ENCODE measurements at regions not wholly inside any gene's neighbourhood (a gene's known extent, or its start where the extent isn't known, plus 50 kb on each side); places are given as distances from the start of the nearest gene placed in this dataset.

DNA sequence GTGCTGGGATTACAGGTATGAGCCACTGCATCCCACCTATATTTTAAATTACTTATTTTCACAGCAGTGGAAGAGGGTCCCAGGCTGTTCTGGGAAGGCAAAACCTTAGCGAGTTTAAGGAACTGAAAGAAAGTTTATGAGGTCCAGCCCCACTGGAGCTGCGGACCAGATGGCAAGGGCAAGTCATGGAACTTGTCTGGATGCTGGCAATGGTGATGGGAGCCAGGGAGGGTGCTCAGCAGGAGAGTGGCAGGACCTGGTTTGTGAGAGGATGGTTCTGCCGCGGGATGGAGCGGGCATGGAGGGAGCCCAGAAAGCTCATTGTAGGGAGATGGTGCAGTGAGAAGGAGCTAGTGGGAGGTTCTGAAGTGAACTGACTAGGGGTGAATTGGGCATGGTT, 50.6 kb upstream of the SLC45A1 start:
- no peak for DNase-seq (ENCODE audit: low spot score)

DNA sequence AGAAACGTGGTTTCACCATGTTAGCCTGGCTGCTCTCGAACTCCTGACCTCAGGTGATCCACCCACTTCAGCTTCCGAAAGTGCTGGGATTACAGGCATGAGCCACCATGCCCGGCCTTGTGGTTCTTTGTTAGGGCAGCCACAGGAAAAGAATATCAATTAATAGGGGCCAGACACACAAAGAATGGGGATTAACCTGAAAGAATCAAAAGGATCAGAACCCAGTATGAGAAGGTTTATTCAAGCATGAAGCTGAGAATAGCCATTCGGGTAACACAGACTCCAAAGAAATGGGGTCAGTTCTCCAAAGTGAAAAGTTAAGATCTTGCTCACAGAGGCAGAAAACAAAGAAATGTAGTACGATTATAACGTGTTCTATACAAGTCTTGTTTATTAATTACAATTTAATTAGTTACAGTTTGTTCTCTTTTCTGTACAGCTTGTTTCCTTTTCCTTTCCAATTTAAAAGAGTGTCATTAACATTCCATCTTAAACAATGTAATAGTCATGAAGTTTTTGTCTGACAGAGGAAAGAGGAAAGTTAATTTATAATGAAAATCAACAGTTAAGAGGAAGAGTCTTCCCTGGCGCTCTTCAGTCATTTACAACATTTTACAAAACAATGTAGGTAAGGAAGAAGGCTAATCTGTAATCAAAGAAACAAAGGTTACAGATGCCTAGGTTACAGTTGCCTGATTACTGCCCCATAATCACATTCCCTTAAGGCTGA, 51.3 kb upstream of the SLC45A1 start:
- no peak for DNase-seq (ENCODE audit: low spot score)

DNA sequence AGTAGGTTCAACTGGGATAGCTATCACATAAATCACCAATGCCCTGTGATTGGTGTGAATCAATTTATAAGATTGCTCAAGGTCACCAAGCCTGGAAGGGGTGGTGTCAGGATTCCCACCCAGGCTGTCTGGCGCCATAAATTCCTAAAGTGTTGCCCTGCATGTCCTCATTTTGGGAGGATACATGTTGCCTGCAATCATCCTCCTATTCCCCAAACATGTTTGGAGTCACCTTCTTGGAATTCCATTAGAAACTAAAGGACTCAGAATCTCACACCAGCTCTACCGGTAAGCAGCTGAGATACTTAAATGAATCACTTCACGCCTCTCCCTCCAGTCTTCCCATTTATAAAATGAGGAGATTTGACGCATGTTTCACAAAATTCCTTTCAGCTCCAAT, 54.1 kb upstream of the SLC45A1 start:
- DNase-seq (ENCODE audit: low spot score) = no peak

DNA sequence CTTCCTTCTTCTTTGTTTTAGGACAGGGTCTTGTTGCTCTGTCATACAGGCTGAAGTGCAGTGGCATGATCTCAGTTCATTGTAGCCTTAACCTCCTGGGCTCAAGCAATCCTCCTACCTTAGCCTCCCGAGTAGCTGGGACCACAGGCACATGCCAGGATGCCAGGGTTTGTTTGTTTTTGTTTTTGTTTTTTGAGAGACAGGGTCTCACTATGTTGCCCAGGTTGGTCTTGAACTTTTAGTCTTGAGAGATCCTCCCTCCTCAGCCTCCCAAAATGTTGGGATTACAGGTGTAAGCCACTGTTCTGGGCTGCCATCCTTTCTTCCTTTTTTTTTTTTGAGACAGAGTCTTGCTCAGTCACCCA, 56.5 kb upstream of the SLC45A1 start:
- DNase-seq (ENCODE audit: low spot score) = no peak

DNA sequence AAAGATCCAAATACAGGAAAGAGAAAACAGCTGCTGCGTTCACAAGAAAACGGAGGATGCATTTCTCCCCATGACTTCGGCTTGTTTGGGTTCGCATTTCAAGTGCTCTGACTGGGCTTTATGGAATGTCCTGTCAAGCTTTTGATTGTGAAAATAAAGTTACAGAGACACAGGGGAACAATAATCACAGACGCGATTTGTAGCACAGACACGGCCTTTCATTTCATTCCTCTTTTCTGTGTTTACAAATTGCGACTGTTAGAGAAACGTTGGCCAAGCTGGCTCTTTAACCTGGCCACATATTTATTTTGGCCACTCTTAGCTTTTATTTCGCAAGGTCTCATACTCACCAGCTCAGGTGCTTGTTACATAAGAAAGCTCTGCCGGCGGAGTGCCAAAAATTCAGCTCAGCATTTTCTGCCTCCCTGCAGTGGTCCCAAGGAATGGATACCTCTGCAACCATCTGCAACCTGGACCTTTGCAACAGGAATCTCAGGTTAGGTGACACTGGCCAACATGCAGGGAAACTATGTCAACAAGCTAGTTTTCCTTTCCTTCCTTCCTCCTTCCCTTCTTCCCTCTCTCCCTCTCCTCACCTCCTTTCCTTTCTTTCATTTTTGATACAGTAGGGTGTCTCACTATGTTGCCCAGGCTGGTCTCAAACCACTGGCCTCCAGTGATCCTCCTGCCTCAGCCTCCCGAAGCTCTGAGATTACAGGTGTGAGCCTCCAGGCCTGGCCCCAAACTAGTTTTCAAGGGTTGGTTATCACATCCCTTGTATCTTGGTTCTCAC, 58.2 kb upstream of the SLC45A1 start:
- peak; percentile 67 for DNase-seq (ENCODE audit: low spot score)

DNA sequence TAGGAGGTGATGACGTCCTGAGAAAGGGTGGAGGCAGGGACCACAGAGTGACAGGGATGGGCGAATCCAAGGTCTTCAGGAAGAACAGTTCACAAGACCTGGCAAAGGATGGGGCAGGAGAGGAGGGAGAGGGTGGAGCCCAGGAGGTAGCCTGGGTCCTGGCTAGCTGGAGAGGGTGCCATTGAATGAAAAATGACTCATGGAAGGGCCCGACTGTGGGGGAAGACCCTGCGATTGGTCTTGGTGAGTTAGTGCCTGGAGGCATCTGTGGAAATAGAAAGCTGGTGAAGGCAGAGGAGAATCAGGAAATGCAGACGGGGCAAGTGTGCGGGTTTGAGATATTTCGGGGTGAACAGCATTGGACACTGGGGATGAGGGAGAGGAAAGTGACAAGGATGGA, 60.3 kb upstream of the SLC45A1 start:
- no peak for DNase-seq (ENCODE audit: low spot score)

DNA sequence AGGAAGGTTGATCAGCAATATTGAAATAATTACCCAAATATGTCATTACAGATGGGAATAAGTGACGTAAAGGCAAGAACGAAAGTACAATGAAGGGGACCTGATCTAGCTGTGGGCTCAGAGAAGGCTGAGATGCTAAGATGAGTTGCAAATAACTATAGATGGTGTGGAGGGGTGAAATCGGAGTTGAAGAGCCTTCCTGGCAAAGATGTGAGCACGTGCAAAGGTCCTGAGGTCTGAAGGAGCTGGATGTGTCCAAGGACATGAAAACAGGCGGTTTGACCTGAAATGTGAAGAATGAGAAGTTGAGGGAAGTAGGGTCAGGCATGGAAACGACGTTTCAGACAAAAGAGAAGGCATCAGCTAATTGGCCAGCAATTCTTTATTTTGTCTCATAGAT, 61.6 kb upstream of the SLC45A1 start:
- DNase-seq (ENCODE audit: low spot score) = no peak

DNA sequence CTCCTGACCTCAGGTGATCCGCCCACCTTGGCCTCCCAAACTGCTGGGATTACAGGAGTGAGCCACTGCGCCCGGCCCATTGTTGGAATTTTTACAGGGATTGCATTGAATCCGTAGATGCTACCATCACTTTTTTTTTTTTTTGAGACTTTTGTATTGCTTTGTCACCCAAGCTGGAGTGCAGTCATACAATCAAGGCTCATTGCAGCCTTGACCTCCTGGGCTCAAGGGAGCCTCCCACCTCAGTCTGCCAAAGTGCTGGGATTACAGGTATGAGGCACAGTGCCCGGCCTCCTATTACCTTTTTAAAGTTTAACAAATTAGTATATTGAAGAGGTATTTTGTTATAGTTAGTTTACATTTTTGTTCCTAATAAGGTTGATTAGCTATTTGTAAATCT, 62.2 kb upstream of the SLC45A1 start:
- DNase-seq (ENCODE audit: low spot score) = no peak

DNA sequence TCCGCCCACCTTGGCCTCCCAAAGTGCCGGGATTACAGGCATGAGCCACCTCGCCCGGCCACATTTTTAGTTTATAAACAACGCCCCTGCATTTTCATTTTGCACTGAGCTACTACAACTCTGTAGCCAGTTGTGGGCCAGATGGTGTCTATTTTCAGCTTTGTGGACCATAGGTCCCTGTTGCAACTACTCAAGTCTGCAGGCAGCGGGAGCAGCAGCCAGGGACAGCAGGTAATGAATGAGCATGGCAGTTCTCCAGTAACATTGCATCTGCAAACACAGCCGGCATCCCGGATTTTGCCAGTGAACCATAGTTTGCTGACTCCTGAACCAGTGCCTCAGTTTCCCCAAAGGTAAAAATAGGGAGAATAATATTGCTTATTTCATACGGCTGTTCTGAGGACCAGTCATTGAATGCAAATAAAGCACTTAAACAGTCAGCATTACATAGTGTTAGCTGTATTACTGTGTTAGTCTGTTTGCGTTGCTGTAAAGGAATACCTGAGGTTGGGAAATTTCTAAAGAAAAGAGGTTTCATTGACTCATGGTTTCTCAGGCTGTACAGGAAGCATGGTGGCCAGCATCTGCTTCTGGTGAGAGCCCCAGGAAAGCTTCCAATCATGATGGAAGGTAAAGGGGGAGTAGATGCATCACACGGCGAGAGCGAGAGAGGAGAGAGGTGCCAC, 65.5 kb upstream of the SLC45A1 start:
- DNase-seq (ENCODE audit: low spot score) = no peak

DNA sequence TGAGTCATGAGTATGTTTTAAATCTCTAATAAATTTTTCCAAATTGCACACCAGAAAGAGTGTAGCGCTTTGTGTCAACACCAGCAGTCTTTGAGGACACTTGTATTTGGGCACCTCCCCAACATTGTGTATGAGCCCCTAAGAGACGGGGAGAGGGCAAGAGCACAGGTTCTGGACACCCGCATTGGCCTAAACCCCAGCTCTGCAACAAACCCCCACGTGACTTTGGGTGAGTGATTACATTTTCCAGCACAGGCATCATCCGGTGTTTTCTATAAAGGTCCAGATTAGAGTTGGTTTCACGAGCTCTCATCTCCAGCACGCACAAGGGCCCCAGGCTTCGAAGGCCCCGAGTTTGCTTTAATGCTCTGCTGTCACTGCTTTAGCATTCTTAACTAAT, 66.3 kb upstream of the SLC45A1 start:
- no peak for DNase-seq (ENCODE audit: low spot score)

DNA sequence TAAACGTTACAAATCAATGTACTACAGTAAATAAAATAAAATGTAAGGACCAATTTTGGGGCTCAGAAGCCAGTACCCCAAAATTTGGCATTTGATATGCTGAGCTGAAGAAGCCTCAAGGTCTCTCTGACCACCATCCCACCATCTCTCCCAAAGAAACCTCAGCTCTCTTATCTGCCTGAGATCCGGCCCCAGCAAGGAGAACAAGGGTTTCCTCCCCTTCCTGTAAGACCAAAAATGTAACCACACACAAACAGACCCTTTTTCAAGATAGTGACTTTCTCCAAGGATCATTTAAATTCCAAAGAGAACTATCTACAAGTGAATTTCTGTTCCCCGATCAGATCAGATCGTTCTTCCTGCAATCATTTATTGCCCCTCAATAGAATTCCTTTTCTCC, 68.1 kb upstream of the SLC45A1 start:
- no peak for DNase-seq (ENCODE audit: low spot score)

DNA sequence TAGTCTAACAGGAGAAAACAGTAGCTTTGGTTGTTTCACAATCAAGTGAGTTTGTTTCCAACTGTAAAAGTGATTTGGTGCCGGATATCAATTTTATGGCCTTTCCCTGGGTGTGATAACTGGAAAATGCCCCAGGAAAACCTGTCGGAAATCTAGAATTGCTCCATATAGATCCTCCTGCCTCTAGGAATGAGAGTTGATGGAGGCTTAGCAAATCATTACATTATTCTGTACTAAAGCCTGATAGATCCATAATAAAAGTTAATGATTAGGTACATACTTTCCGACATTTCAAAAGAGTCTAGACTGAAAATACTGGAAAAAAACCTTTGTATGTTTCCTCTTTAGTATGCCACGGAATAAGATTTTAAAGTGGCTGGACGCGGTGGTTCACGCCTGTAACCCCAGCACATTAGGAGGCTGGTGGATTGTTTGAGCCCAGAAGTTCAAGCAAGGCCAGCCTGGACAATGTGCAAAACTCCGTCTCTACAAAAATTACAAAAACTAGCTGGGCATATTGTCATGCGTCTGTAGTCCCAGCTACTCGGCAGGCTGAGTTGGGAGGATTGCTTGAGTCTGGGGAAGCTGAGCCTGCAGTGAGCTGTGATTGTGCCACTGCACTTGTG, 70.0 kb upstream of the SLC45A1 start:
- DNase-seq (ENCODE audit: low spot score) = no peak

DNA sequence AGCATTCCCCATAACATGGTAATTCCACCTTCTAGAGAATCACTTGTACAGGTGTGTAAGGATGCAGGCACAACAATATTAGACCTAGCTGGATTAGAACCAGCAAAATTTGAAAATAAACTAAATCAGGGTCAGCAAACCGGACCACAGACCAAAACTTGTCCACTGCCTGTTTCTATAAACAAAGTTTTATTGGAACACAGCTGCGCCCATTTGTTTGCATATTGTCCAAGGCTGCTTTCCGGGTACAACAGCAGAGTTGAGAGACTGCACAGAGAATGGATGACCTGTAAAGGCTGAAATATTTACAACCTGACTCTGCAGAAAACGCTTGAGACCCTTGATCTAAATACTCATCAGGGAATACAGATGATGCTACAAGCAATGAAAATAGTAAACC, 73.6 kb upstream of the SLC45A1 start:
- no peak for DNase-seq (ENCODE audit: low spot score)

DNA sequence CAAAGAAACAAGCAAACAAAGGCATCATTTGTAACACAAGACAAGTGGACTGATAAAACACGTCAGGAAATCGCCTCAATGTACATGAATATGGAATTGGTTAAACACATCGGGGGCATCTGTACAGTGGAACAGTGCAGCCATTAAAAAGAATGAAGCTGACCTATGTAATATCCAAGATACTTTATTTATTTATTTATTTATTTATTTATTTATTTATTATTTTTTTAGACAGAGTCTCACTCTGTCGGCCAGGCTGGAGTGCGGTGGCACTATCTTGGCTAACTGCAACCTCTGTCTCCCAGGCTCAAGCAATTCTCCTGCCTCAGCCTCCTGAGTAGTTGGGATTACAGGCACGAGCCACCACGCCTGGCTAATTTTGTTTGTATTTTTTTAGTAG, 75.4 kb upstream of the SLC45A1 start:
- no peak for DNase-seq (ENCODE audit: low spot score)

DNA sequence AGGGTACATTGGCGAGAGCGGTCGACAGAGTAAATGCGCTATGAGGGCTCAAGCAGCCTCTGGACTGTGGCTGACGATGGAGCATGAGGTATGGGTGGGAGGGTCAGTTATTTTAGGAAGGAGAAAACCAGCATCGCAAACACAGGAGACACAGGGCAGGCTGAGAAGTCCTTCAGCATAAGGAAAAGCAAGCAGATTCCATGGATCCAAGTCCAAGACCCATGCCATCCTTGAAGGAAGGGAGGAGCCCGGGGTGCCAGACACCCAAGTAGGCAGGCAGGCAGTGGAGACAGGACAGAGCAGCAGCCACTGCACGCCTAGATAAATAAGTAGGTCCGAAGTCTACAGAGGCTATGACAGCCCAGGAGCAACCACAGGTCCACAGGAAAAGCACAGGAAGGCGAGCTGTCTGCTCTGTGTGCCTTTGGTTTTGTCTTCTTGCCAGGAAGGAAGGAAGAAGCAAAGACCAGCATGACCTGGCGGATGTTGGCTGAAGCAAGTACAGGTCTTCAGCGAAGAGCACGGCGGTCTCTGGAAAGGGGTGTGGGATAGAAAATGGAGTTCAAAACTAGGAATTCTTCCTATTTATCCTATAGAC, 76.4 kb upstream of the SLC45A1 start:
- DNase-seq (ENCODE audit: low spot score) = no peak

DNA sequence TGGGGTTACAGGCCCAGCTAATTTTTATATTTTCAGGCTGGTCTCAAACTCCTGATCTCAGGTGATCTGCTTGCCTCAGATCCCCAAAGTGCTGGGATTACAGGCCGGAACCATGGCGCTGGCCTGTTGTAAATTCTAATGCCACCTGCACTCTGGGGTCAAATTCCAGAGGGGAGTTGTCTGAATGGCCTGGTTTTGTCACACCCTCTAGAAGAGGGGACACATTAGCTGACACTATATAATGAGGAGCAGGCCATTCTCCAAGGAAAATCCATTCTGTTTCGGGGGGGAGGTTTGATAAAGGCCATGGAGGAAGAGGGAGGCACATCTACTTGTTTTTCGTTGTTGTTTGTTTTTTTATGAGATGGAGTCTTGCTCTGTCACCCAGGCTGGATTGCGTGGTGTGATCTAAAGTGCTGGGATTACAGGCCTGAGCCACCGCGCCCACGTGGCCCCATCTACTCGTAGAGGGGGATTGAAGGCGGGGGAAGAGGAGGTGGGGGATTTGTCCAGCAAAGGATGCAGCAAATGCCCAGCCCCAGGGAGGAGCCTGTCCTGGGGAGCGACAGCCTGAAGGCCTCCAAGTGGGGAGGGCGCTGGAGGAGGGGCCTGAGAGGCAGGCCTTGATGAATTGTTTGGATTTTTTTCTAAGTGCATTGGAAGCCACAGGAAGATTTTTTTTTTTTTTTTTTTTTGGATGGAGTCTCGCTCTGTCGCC, 78.4 kb upstream of the SLC45A1 start:
- DNase-seq (ENCODE audit: low spot score) = no peak

DNA sequence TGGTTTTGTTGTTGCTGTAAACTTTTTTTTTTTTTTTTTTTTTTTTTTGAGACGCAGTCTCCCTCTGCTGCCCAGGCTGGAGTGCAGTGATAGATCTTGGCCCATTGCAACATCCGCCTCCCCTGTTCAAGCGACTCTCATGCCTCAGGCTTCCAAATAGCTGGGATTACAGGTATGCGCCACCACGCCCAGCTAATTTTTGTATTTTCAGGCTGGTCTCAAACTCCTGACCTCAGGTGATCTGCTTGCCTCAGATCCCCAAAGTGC, 78.9 kb upstream of the SLC45A1 start:
- DNase-seq (ENCODE audit: low spot score) = no peak

DNA sequence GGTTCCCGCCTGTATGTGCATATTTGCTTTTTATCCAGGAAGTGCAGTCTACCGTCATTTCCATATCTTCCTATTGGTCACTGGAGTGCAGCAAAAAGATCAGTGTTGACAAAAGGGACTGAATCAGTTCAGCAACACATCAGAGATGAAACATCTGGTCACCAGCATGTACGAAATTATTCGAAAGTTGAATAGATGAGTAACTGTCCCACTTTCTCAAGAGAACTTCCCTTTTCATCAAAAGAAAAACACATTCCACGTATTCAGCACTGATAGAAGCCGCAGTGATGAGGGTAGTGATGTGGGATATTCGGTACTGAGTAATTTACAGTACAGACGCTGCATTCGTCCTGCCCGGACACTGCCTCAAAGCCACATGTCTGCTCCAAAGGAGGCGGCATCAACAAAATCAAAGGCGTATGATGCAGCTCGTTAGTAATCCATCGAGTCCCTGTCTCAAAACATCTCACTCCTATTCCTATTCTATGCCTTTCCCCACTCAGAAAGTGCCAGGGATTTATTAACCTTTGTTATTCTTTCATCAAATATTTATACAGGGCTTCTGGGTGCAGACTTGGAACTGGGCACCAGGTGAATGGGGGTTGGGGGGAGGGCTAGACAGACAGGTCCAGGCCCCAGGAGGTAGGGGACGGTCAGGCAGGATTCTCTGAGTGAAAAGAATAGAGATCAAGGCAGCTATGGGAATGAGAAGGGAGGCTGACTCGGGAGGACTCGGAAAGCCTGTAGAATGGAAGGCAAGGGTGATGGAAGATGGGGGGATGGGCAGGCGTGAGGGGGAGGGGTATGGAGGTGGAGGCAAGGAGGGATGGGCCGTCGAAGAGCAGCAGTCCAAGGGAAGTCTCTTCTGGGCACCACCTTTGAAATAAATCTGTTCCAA, 79.5 kb upstream of the SLC45A1 start:
- peak; percentile 82 for DNase-seq (ENCODE audit: low spot score)

DNA sequence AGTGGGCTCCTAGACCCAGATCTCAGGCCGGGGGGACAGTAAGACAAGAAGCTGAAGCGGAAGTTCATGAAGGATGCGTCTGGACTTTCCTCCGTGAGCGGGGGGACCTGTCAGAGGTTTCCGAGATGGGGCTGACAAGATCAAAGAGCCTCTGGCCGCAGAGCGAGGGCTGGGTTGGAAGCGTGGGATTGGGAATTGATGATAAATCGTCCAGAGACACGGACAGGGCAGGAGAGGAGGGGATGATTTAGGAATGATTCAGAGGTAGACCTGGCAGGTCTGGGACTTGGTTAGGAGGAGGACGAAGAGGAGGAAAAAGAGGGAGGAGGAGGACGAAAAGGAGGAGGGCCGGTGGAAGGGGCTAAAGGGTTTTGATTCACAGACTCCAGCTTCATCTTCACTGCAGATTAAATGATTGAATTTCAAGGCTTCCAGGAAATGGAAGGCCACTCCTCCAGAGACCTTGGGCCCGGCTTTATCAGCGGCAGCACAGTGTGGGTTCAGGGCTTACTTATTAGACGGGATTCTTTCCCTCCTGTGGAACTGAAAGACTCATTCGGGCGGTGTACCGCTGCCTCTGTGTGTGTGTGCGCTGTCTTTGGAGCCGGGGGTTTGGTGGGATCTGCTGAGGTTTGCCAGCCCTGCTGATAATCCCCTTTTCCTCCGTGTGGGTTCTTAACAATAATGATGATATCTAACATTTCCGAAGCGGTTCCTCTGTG, 85.7 kb upstream of the SLC45A1 start:
- DNase-seq (ENCODE audit: low spot score) = no peak

DNA sequence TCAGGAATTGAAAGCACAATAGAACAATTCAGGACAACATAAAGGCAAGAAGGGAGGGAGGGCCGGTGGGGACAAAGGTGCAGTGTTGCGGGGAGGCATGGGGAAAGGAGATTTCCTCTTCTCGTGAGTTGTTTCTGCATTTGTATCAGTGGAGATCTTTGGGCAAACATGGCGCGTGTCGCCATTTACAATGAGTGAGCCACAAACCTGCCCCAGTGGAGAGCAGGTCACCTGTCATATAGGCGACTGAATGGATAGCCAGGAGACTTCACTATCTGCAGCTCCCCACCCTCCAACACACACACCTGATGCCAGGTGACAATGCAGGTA, 87.7 kb upstream of the SLC45A1 start:
- no peak for DNase-seq (ENCODE audit: low spot score)

All from AG20443 (cell line).